Liver (tissue), 8 donors: ENCODE measurements at regions not wholly inside any gene's neighbourhood (a gene's known extent, or its start where the extent isn't known, plus 50 kb on each side); places are given as distances from the start of the nearest gene placed in this dataset.

Source experiments
- DNase-seq: peaks from one replicate; pipeline ENCODE4 v3.0.0-alpha.2; 2017; ENCODE audit warnings: low spot score
- H3K27ac ChIP-seq, 2 donors: one replicate each; pipeline ENCODE4 v1.7.0; 2013; ENCODE audit warnings: inconsistent platforms in 2 of 2, low read length in 2 of 2, control low read depth in 1 of 2, low read depth in 1 of 2, mild to moderate bottlenecking in 1 of 2
- H3K27me3 ChIP-seq, 4 donors: one replicate each; pipeline versions ENCODE4 v1.6.1 to v1.7.0; 2013; ENCODE audit warnings: low read length in 3 of 4, inconsistent platforms in 1 of 4, mild to moderate bottlenecking in 1 of 4, moderate library complexity in 1 of 4; ENCODE audit not compliant: control insufficient read depth in 4 of 4, insufficient read depth in 4 of 4
- H3K36me3 ChIP-seq, 4 donors: one replicate each; pipeline versions ENCODE4 v1.6.1 to v1.7.0; 2013; ENCODE audit warnings: low read length in 3 of 4, mild to moderate bottlenecking in 3 of 4, low read depth in 1 of 4, moderate library complexity in 1 of 4; ENCODE audit not compliant: control insufficient read depth in 4 of 4, insufficient read depth in 3 of 4
- H3K4me1 ChIP-seq, 4 donors: one replicate each; pipeline versions ENCODE4 v1.6.1 to v1.7.0; 2013; ENCODE audit warnings: low read length in 3 of 4, mild to moderate bottlenecking in 3 of 4, moderate library complexity in 1 of 4; ENCODE audit not compliant: control insufficient read depth in 4 of 4, insufficient read depth in 4 of 4
- H3K4me3 ChIP-seq, 3 donors: one replicate each; pipeline versions ENCODE4 v1.6.1 to v1.7.0; 2013; ENCODE audit warnings: low read length in 3 of 3, control low read depth in 1 of 3, low read depth in 1 of 3, mild to moderate bottlenecking in 1 of 3
- H3K9ac ChIP-seq, 2 donors: one replicate each; pipeline ENCODE4 v1.7.0; 2013; ENCODE audit warnings: low read length in 2 of 2, mild to moderate bottlenecking in 2 of 2, moderate library complexity in 2 of 2, control low read depth in 1 of 2, low read depth in 1 of 2
- H3K9me3 ChIP-seq, 4 donors: one replicate each; pipeline versions ENCODE4 v1.6.1 to v1.7.0; 2013; ENCODE audit warnings: low read length in 3 of 4; ENCODE audit not compliant: control insufficient read depth in 4 of 4
- EGR1 ChIP-seq, 2 donors: IDR thresholded peaks; 2 replicates each; pipeline ENCODE4 v1.6.1; 2016 to 2018; ENCODE audit warnings: antibody characterized with exemption in 2 of 2, low read depth in 2 of 2
- FOXA1 ChIP-seq: IDR thresholded peaks from 2 replicates; pipeline ENCODE4 v1.6.1; 2016; ENCODE audit warnings: antibody characterized with exemption
- FOXA2 ChIP-seq: IDR thresholded peaks from 2 replicates; pipeline ENCODE4 v1.6.1; 2016; ENCODE audit warnings: antibody characterized with exemption
- GABPA ChIP-seq, 2 donors: IDR thresholded peaks in 1 of 2; conservative IDR thresholded peaks in 1 of 2; 2 replicates each; pipeline ENCODE4 v1.6.1; 2016; ENCODE audit warnings: antibody characterized with exemption in 2 of 2, mild to moderate bottlenecking in 1 of 2, moderate library complexity in 1 of 2
- HNF4A ChIP-seq, 2 donors: conservative IDR thresholded peaks; 2 replicates each; pipeline ENCODE4 v1.6.1; 2016; ENCODE audit warnings: antibody characterized with exemption in 2 of 2, mild to moderate bottlenecking in 2 of 2
- HNF4G ChIP-seq: IDR thresholded peaks from 2 replicates; pipeline ENCODE4 v1.6.1; 2016; ENCODE audit warnings: antibody characterized with exemption
- JUND ChIP-seq, 2 donors: IDR thresholded peaks; 2 replicates each; pipeline ENCODE4 v1.6.1; 2016; ENCODE audit warnings: antibody characterized with exemption in 2 of 2
- MAX ChIP-seq: IDR thresholded peaks from 2 replicates; pipeline ENCODE4 v1.6.1; 2016; ENCODE audit warnings: antibody characterized with exemption
- NR2F2 ChIP-seq: IDR thresholded peaks from 2 replicates; pipeline ENCODE4 v1.6.1; 2016; ENCODE audit warnings: antibody characterized with exemption
- RAD21 ChIP-seq, 2 donors: IDR thresholded peaks; 2 replicates each; pipeline ENCODE4 v1.6.1; 2016; ENCODE audit warnings: antibody characterized with exemption in 2 of 2, mild to moderate bottlenecking in 2 of 2
- RXRA ChIP-seq, 2 donors: IDR thresholded peaks; 2 replicates each; pipeline ENCODE4 v1.6.1; 2017 to 2018; ENCODE audit warnings: antibody characterized with exemption in 2 of 2, mild to moderate bottlenecking in 1 of 2
- SP1 ChIP-seq: IDR thresholded peaks from 2 replicates; pipeline ENCODE4 v1.6.1; 2018; ENCODE audit warnings: antibody characterized with exemption, mild to moderate bottlenecking
- TAF1 ChIP-seq: conservative IDR thresholded peaks from 2 replicates; pipeline ENCODE4 v1.6.1; 2016; ENCODE audit warnings: antibody characterized with exemption, mild to moderate bottlenecking
- YY1 ChIP-seq: IDR thresholded peaks from 2 replicates; pipeline ENCODE4 v1.6.1; 2016; ENCODE audit warnings: antibody characterized with exemption, mild to moderate bottlenecking
- WGBS: extraction: QIAGEN DNeasy Blood & Tissue Kit; methylation state at CpG from one replicate; pipeline ENCODE4 v1.1.7; 2013; 5-methylcytosine and 5-hydroxymethylcytosine counted together
- TF ChIP-seq, protein P1 (sequence below): fragments of 150-350 bp; IDR thresholded peaks from 2 replicates; pipeline ENCODE4 v1.5.1; 2017; ENCODE audit warnings: improper control_type of control experiment, low read depth, low read length; ENCODE audit not compliant: missing input control
- TF ChIP-seq, protein P2 (sequence below): IDR thresholded peaks from 2 replicates; pipeline ENCODE4 v1.6.1; 2016; ENCODE audit warnings: antibody characterized with exemption
- TF ChIP-seq, protein P3 (sequence below): IDR thresholded peaks from 2 replicates; pipeline ENCODE4 v1.6.1; 2016; ENCODE audit warnings: antibody characterized with exemption
- TF ChIP-seq, protein P4 (sequence below): IDR thresholded peaks from 2 replicates; pipeline ENCODE4 v1.6.1; 2016; ENCODE audit warnings: antibody characterized with exemption, mild to moderate bottlenecking
- donor health status: healthy.
- donor health status: healthy.
- donor health status: healthy.
- donor health status: healthy.
- donor health status: healthy.

- no peaks in the 10 kb centered on the region for H3K4me1 ChIP-seq
- no peaks in the 10 kb centered on the region for H3K36me3 ChIP-seq
- no peaks in the 10 kb centered on the region for H3K9me3 ChIP-seq
- H3K9ac ChIP-seq = no peak overlapping the region
- no peak for DNase-seq
- H3K27ac ChIP-seq = no peak overlapping the region
- TF ChIP-seq JUND (IDR thresholded peaks at IDR 0.05) = no peak
- no peak for TF ChIP-seq NR2F2
- TF ChIP-seq GABPA (IDR thresholded peaks at IDR 0.05 in 1 of 2, conservative IDR thresholded peaks at IDR 0.05 in 1 of 2) = no peak
- TF ChIP-seq SP1 = no peak
- no peak for TF ChIP-seq RXRA (IDR thresholded peaks at IDR 0.05)
- TF ChIP-seq RAD21 (IDR thresholded peaks at IDR 0.05) = no peak
- TF ChIP-seq YY1 = no peak
- no peak for TF ChIP-seq FOXA2
- TF ChIP-seq, protein P1, sequence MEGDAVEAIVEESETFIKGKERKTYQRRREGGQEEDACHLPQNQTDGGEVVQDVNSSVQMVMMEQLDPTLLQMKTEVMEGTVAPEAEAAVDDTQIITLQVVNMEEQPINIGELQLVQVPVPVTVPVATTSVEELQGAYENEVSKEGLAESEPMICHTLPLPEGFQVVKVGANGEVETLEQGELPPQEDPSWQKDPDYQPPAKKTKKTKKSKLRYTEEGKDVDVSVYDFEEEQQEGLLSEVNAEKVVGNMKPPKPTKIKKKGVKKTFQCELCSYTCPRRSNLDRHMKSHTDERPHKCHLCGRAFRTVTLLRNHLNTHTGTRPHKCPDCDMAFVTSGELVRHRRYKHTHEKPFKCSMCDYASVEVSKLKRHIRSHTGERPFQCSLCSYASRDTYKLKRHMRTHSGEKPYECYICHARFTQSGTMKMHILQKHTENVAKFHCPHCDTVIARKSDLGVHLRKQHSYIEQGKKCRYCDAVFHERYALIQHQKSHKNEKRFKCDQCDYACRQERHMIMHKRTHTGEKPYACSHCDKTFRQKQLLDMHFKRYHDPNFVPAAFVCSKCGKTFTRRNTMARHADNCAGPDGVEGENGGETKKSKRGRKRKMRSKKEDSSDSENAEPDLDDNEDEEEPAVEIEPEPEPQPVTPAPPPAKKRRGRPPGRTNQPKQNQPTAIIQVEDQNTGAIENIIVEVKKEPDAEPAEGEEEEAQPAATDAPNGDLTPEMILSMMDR = no peak
- TF ChIP-seq FOXA1 = no peak
- no peak for TF ChIP-seq EGR1 (IDR thresholded peaks at IDR 0.05; ENCODE audit: low read depth in 2 of 2)
- TF ChIP-seq, protein P2, sequence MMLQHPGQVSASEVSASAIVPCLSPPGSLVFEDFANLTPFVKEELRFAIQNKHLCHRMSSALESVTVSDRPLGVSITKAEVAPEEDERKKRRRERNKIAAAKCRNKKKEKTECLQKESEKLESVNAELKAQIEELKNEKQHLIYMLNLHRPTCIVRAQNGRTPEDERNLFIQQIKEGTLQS = no peak
- TF ChIP-seq HNF4G = no peak
- TF ChIP-seq, protein P3, sequence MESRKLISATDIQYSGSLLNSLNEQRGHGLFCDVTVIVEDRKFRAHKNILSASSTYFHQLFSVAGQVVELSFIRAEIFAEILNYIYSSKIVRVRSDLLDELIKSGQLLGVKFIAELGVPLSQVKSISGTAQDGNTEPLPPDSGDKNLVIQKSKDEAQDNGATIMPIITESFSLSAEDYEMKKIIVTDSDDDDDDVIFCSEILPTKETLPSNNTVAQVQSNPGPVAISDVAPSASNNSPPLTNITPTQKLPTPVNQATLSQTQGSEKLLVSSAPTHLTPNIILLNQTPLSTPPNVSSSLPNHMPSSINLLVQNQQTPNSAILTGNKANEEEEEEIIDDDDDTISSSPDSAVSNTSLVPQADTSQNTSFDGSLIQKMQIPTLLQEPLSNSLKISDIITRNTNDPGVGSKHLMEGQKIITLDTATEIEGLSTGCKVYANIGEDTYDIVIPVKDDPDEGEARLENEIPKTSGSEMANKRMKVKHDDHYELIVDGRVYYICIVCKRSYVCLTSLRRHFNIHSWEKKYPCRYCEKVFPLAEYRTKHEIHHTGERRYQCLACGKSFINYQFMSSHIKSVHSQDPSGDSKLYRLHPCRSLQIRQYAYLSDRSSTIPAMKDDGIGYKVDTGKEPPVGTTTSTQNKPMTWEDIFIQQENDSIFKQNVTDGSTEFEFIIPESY = no peak
- no peak for TF ChIP-seq MAX
- TF ChIP-seq HNF4A (conservative IDR thresholded peaks at IDR 0.05) = no peak
- no peak for TF ChIP-seq TAF1
- TF ChIP-seq, protein P4, sequence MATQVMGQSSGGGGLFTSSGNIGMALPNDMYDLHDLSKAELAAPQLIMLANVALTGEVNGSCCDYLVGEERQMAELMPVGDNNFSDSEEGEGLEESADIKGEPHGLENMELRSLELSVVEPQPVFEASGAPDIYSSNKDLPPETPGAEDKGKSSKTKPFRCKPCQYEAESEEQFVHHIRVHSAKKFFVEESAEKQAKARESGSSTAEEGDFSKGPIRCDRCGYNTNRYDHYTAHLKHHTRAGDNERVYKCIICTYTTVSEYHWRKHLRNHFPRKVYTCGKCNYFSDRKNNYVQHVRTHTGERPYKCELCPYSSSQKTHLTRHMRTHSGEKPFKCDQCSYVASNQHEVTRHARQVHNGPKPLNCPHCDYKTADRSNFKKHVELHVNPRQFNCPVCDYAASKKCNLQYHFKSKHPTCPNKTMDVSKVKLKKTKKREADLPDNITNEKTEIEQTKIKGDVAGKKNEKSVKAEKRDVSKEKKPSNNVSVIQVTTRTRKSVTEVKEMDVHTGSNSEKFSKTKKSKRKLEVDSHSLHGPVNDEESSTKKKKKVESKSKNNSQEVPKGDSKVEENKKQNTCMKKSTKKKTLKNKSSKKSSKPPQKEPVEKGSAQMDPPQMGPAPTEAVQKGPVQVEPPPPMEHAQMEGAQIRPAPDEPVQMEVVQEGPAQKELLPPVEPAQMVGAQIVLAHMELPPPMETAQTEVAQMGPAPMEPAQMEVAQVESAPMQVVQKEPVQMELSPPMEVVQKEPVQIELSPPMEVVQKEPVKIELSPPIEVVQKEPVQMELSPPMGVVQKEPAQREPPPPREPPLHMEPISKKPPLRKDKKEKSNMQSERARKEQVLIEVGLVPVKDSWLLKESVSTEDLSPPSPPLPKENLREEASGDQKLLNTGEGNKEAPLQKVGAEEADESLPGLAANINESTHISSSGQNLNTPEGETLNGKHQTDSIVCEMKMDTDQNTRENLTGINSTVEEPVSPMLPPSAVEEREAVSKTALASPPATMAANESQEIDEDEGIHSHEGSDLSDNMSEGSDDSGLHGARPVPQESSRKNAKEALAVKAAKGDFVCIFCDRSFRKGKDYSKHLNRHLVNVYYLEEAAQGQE = no peak
- H3K27me3 ChIP-seq = no peaks in the 10 kb centered on the region
- no peak overlapping the region for H3K4me3 ChIP-seq
These were observed 459.7 kb upstream of the GALNTL6 start for GRCh38 chr4:171353535-171353934.

DNA sequence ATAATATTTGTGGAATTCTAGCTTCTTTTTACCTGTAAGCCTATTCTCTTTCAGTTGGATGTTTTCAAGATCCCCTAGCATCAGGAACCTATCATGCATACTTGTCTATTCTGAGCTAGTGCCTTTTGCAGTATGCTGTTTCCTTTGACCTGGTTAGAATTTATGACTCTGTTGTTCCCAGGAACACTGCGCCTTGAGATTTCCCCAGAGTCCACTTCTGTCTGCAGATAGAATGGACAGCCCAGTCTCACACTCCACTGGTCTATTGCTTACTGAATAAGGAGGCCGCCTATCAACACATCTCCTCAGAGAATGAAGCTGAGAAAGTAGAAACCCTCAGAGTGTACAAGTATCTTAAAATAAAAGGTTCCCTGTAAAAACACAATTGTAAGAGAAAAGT, 465.1 kb upstream of the GALNTL6 start:
- Histone ChIP-seq H3K27me3 (no peaks in the 10 kb centered on the region), H3K27ac (no peak overlapping the region), H3K4me3 (no peak overlapping the region), H3K9ac (no peak overlapping the region), H3K4me1 (no peaks in the 10 kb centered on the region), H3K36me3 (no peaks in the 10 kb centered on the region), H3K9me3 (no peaks in the 10 kb centered on the region)
- 79% methylated on average over 2 of the region's 2 CpGs for WGBS
- no peak for DNase-seq
- no peak for TF ChIP-seq EGR1 (IDR thresholded peaks at IDR 0.05; ENCODE audit: low read depth in 2 of 2)
- TF ChIP-seq SP1 = no peak
- TF ChIP-seq, protein P3 = no peak
- TF ChIP-seq FOXA2 = no peak
- no peak for TF ChIP-seq FOXA1
- TF ChIP-seq, protein P2 = no peak
- no peak for TF ChIP-seq RXRA (IDR thresholded peaks at IDR 0.05)
- no peak for TF ChIP-seq NR2F2
- TF ChIP-seq, protein P4 = no peak
- no peak for TF ChIP-seq MAX
- no peak for TF ChIP-seq YY1
- TF ChIP-seq JUND (IDR thresholded peaks at IDR 0.05) = no peak
- no peak for TF ChIP-seq TAF1
